K562 (cell line): ENCODE measurements at regions not wholly inside any gene's neighbourhood (a gene's known extent, or its start where the extent isn't known, plus 50 kb on each side); places are given as distances from the start of the nearest gene placed in this dataset.
A peak's percentile ranks its signal among the peaks of the same experiment; 100 is the strongest.

Experiments
- BMI1 ChIP-seq: fragments of 150-350 bp; IDR thresholded peaks from 2 replicates; pipeline ENCODE4 v1.6.1; 2014; ENCODE audit warnings: low read length
- CLOCK ChIP-seq: fragments of 250-450 bp; sonication (Bioruptor Pico); IDR thresholded peaks from 2 replicates; pipeline ENCODE4 v1.4.0; 2020; ENCODE audit warnings: mild to moderate bottlenecking, moderate library complexity, borderline replicate concordance
- CREB1 ChIP-seq, 2 experiments: sonication (generic) in 1 of 2; formaldehyde crosslinking in 1 of 2; IDR thresholded peaks; 2 replicates each; pipeline versions ENCODE4 v1.6.1 to v1.8.0; 2012 to 2022; ENCODE audit warnings: inconsistent platforms in 1 of 2, mild to moderate bottlenecking in 1 of 2, missing genetic modification reagents in 1 of 2, moderate library complexity in 1 of 2
- DEAF1 ChIP-seq: fragments of 450-650 bp; formaldehyde crosslinking; IDR thresholded peaks from 2 replicates; pipeline ENCODE4 v1.4.0; 2020; ENCODE audit warnings: mild to moderate bottlenecking, moderate library complexity
- DNMT1 ChIP-seq: fragments of 450-650 bp; IDR thresholded peaks from 2 replicates; pipeline ENCODE4 v1.6.1; 2016; ENCODE audit warnings: antibody characterized with exemption, mild to moderate bottlenecking
- FOS ChIP-seq: IDR thresholded peaks from 3 replicates; pipeline ENCODE4 v1.6.1; 2011; ENCODE audit not compliant: insufficient read length; ENCODE audit errors: extremely low read depth
- FOXA1 ChIP-seq: fragments of 450-650 bp; IDR thresholded peaks from 2 replicates; pipeline ENCODE4 v1.6.1; 2016; ENCODE audit warnings: mild to moderate bottlenecking, borderline replicate concordance
- IRF1 ChIP-seq: sonication (generic); formaldehyde crosslinking; IDR thresholded peaks from 2 replicates; pipeline ENCODE4 v1.8.0; 2022; ENCODE audit warnings: missing genetic modification reagents, mild to moderate bottlenecking, borderline replicate concordance
- JUNB ChIP-seq: fragments of 450-650 bp; formaldehyde crosslinking; conservative IDR thresholded peaks from 2 replicates; pipeline ENCODE4 v1.4.0; 2020; ENCODE audit warnings: mild to moderate bottlenecking
- MCM3 ChIP-seq: fragments of 450-650 bp; IDR thresholded peaks from 2 replicates; pipeline ENCODE4 v1.6.1; 2016
- NFIC ChIP-seq: fragments of 450-650 bp; IDR thresholded peaks from 2 replicates; pipeline ENCODE4 v1.6.1; 2017; ENCODE audit warnings: mild to moderate bottlenecking, inconsistent platforms
- OTX1 ChIP-seq: fragments of 450-650 bp; formaldehyde crosslinking; IDR thresholded peaks from 2 replicates; pipeline ENCODE4 v1.4.0; 2022; ENCODE audit warnings: mild to moderate bottlenecking
- PHF8 ChIP-seq: fragments of 200-600 bp; sonication (generic); IDR thresholded peaks from 2 replicates; pipeline ENCODE4 v1.6.1; 2012; ENCODE audit warnings: mixed run types, mild to moderate bottlenecking, inconsistent platforms, low read length, moderate library complexity, borderline replicate concordance
- SIX5 ChIP-seq, 2 experiments: IDR thresholded peaks; 2 replicates each; pipeline ENCODE4 v1.6.1; 2011; ENCODE audit warnings: low read length in 2 of 2, borderline replicate concordance in 1 of 2, low read depth in 1 of 2, mild to moderate bottlenecking in 1 of 2, moderate library complexity in 1 of 2; ENCODE audit not compliant: insufficient read depth in 1 of 2
- SMARCC2 ChIP-seq: fragments of 450-650 bp; IDR thresholded peaks from 2 replicates; pipeline ENCODE4 v1.6.1; 2017; ENCODE audit warnings: antibody characterized with exemption, moderate library complexity, mild to moderate bottlenecking, low read depth
- SREBF2 ChIP-seq: sonication (generic); formaldehyde crosslinking; IDR thresholded peaks from 2 replicates; pipeline ENCODE4 v1.4.0; 2020; ENCODE audit warnings: mild to moderate bottlenecking, missing genetic modification reagents
- TAL1 ChIP-seq: fragments of 450-650 bp; IDR thresholded peaks from 2 replicates; pipeline ENCODE4 v1.6.1; 2016; ENCODE audit warnings: mild to moderate bottlenecking
- ZNF280B ChIP-seq: fragments of 250-450 bp; sonication (Bioruptor Pico); IDR thresholded peaks from 2 replicates; pipeline ENCODE4 v1.5.1; 2021; ENCODE audit warnings: mild to moderate bottlenecking
- ZNF511 ChIP-seq: sonication (generic); formaldehyde crosslinking; IDR thresholded peaks from 2 replicates; pipeline ENCODE4 v1.8.0; 2022; ENCODE audit warnings: mild to moderate bottlenecking, missing genetic modification reagents
- ZZZ3 ChIP-seq: fragments of 450-650 bp; IDR thresholded peaks from 2 replicates; pipeline ENCODE4 v1.6.1; 2016; ENCODE audit warnings: antibody characterized with exemption, mild to moderate bottlenecking, moderate library complexity

- TF ChIP-seq CLOCK (CRISPR knock-in tag) (no peak), BMI1 (no peak), IRF1 (CRISPR knock-in tag) (no peak), SMARCC2 (peak; percentile 71), ZZZ3 (0 out of 2 replicates have a peak, but pooled peaks have one; percentile 66), FOS (no peak), SREBF2 (CRISPR knock-in tag) (no peak), NFIC (0 out of 2 replicates have a peak, but pooled peaks have one; percentile 3), SIX5 (IDR thresholded peaks at IDR 0.05; ENCODE audit: borderline replicate concordance in 1 of 2, insufficient read depth in 1 of 2, low read depth in 1 of 2, low read length in 2 of 2) (no peak), CREB1 (IDR thresholded peaks at IDR 0.05) (no peak; the same call in 1 of the 2 replicates), CREB1 (CRISPR knock-in tag; IDR thresholded peaks at IDR 0.05) (peak; percentile 51; the same call in 1 of the 2 replicates), FOXA1 (no peak), MCM3 (no peak), ZNF511 (CRISPR knock-in tag) (no peak), DEAF1 (CRISPR knock-in tag) (no peak; the same call in 1 of the 2 replicates), TAL1 (peak; percentile 70), OTX1 (CRISPR knock-in tag) (peak; percentile 80; the same call in 1 of the 2 replicates), PHF8 (peak; percentile 39; the same call in 1 of the 2 replicates), JUNB (CRISPR knock-in tag) (no peak), ZNF280B (CRISPR knock-in tag) (no peak), DNMT1 (0 out of 2 replicates have a peak, but pooled peaks have one; percentile 87)
Measured at GRCh38 chr7:106501605-106502580, 159.1 kb downstream of the CCDC71L start (continued).
